Type B pancreatic cell (in vitro differentiated cells): ENCODE measurements at regions not wholly inside any gene's neighbourhood (a gene's known extent, or its start where the extent isn't known, plus 50 kb on each side); places are given as distances from the start of the nearest gene placed in this dataset.

Experiments used
- DNase-seq: peaks from one replicate; pipeline ENCODE4 v3.0.0; 2021; ENCODE audit warnings: mixed read lengths; ENCODE audit not compliant: unreplicated experiment; ENCODE audit errors: extremely low spot score
- H3K27ac Mint-ChIP-seq: 2 replicates; pipeline ENCODE4 v1.8.0; 2021; ENCODE audit warnings: mild to moderate bottlenecking, mixed read lengths
- H3K27me3 Mint-ChIP-seq: 2 replicates; pipeline ENCODE4 v1.8.0; 2021; ENCODE audit warnings: mixed read lengths
- H3K36me3 Mint-ChIP-seq: 2 replicates; pipeline ENCODE4 v1.8.0; 2021; ENCODE audit warnings: mixed read lengths
- H3K4me1 Mint-ChIP-seq: one replicate; pipeline ENCODE4 v1.8.0; 2021; ENCODE audit warnings: mixed read lengths; ENCODE audit not compliant: unreplicated experiment
- H3K4me3 Mint-ChIP-seq: 2 replicates; pipeline ENCODE4 v1.8.0; 2021; ENCODE audit warnings: mild to moderate bottlenecking, mixed read lengths
- H3K9me3 Mint-ChIP-seq: 2 replicates; pipeline ENCODE4 v1.8.0; 2021; ENCODE audit warnings: mixed read lengths
- TF ChIP-seq, protein P1 (sequence below): fragments of 200-600 bp; sonication (generic); conservative IDR thresholded peaks from 2 replicates; pipeline ENCODE4 v1.5.0; 2021; ENCODE audit warnings: antibody characterized with exemption, mild to moderate bottlenecking

DNA sequence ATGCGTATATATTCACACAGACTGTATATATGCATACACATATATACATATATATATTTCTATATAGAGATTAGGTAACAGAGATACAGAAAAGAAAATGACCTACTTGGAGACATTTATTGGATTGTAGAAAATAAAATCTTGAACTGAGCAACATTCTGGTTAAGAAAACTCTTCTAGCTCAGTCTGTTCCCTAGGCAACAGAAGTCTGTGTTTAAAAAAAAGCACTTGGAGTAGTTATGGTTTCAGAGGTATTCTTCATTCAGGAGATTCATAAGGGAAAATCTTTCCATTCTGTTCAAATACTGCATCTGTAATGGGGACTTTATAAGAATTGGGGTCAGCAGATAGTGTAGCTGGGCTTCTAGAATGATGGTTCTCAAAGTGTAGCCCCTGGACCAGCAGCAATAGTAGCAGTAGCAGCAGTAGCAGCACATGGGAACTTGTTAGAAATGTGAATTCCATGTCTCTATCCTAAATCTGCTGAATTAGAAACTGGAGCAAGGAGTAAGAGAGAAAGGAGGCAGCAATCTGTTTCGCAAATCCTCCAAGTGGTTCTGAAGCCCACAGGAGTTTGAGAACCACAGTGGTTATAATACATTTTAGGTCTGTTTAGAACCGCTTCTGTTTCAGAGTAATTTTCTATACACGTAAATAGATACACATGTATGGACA, 112.8 kb upstream of the TMEM108 start:
- Mint-ChIP-seq H3K4me3 (no peak overlapping the region), H3K27ac (no peak overlapping the region), H3K36me3 (no peaks in the 10 kb centered on the region), H3K4me1 (no peaks in the 10 kb centered on the region), H3K27me3 (peaks cover 5% of the 10 kb centered on the region), H3K9me3 (no peaks in the 10 kb centered on the region)
- DNase-seq, result no peak
- TF ChIP-seq, protein P1, sequence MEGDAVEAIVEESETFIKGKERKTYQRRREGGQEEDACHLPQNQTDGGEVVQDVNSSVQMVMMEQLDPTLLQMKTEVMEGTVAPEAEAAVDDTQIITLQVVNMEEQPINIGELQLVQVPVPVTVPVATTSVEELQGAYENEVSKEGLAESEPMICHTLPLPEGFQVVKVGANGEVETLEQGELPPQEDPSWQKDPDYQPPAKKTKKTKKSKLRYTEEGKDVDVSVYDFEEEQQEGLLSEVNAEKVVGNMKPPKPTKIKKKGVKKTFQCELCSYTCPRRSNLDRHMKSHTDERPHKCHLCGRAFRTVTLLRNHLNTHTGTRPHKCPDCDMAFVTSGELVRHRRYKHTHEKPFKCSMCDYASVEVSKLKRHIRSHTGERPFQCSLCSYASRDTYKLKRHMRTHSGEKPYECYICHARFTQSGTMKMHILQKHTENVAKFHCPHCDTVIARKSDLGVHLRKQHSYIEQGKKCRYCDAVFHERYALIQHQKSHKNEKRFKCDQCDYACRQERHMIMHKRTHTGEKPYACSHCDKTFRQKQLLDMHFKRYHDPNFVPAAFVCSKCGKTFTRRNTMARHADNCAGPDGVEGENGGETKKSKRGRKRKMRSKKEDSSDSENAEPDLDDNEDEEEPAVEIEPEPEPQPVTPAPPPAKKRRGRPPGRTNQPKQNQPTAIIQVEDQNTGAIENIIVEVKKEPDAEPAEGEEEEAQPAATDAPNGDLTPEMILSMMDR, result no peak

DNA sequence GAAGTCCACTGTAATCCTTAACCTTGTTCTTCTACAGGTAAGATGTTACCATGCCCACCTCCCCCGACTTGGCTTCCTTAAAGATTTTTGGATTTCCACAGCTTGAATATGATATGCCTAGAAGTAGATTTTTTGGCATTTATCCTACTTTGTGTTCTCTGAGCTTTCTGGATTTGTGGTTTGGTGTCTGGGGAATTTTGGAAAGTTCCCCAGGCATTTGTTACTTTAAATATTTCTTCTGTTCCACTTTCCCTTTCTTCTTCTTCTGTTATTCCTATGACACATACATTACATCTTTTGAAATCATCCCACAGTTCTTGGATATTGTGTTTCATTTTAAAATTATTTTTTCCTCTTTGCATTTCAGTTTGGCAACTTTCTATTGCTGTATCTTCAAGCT, 122.1 kb upstream of the TMEM108 start:
- Mint-ChIP-seq H3K9me3 (no peaks in the 10 kb centered on the region), H3K4me1 (peaks cover 3% of the 10 kb centered on the region), H3K4me3 (no peak overlapping the region), H3K27ac (no peak overlapping the region), H3K36me3 (no peaks in the 10 kb centered on the region), H3K27me3 (no peaks in the 10 kb centered on the region)
- no peak for DNase-seq
- TF ChIP-seq, protein P1, result no peak

DNA sequence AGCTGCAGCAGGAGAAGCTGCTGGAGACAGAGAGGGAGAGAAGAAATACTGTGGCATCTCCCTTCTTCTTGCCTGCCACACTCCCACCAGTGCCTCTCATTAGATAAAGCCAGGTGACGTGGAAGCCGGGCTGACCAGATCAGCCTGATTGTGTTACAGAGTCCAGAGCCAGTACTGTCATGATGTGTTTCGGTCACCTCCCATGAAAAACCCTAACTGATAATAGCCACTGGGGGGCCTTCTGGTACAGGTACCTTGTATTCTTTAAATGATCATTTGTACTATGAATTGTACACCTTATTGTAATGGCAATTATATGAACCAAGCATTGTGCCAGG, 125.8 kb upstream of the TMEM108 start:
- no peak overlapping the region for H3K4me3 Mint-ChIP-seq
- H3K27ac Mint-ChIP-seq, result no peak overlapping the region
- no peak for DNase-seq

DNA sequence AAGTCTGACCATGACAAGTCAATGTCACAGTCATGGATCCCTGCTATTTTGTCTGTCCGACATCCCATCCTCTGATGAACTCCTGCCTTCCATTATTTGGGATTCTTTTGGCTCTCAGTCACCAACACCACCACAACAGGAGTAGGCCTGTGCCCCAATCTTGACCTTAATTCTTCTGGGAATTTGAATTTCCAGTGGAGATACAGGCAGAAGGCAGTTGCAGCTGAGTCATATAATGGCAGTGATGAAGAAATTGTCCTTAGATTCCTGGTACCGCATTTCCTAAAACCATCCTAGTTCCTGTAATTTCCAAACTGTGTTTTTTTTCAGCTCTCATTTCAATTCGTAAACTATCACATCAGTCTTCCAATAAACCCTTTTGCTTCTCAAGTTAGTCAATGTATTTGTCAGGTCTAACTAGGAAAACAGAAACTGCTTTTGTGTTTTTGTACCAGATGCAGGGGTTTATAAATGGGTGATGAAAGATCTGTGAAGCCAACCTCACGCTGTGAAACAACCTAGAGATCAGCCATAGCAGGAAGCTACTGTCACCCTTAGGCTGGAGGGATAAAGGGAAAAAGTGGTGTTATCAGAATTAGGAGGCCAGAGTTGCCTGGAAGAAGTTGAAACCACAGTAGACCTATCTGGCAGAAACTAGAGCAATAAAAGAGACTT, 126.3 kb upstream of the TMEM108 start:
- H3K9me3 Mint-ChIP-seq, result no peaks in the 10 kb centered on the region
- no peaks in the 10 kb centered on the region for H3K36me3 Mint-ChIP-seq
- no peaks in the 10 kb centered on the region for H3K27me3 Mint-ChIP-seq
- H3K4me3 Mint-ChIP-seq, result no peak overlapping the region
- TF ChIP-seq, protein P1, result no peak
- no peak overlapping the region for H3K27ac Mint-ChIP-seq
- peaks cover 3% of the 10 kb centered on the region for H3K4me1 Mint-ChIP-seq
- DNase-seq, result no peak

More for the DNA sequence above, 125.8 kb upstream of the TMEM108 start:
- Mint-ChIP-seq H3K4me1 (peaks cover 3% of the 10 kb centered on the region), H3K27me3 (no peaks in the 10 kb centered on the region), H3K9me3 (no peaks in the 10 kb centered on the region), H3K36me3 (no peaks in the 10 kb centered on the region)
- TF ChIP-seq, protein P1, result no peak

DNA sequence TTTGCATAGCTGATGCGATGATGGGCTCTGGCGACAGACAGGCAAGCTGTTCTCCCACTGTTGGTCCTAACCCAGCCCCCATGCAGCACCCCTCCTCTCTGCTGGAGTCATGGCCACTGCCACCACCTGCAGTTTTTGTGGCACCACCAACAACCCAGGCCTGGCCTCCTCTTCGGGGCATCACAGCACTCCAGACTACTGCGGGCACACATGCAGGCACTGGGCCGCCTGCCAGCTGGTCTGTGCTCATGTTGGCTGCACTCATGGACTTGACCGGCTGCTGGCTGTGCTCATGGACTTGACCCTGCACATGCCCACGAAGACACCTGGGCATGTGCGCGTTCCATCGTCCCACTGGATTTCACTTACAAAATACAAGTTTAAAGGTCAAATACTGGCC, 130.9 kb upstream of the TMEM108 start:
- no peaks in the 10 kb centered on the region for H3K9me3 Mint-ChIP-seq
- H3K4me1 Mint-ChIP-seq, result peaks cover 3% of the 10 kb centered on the region
- no peak for DNase-seq
- H3K4me3 Mint-ChIP-seq, result no peak overlapping the region
- H3K36me3 Mint-ChIP-seq, result no peaks in the 10 kb centered on the region
- TF ChIP-seq, protein P1, result no peak
- no peaks in the 10 kb centered on the region for H3K27me3 Mint-ChIP-seq
- H3K27ac Mint-ChIP-seq, result no peak overlapping the region
